Keratinocyte (primary cell): ENCODE measurements at regions not wholly inside any gene's neighbourhood (a gene's known extent, or its start where the extent isn't known, plus 50 kb on each side); places are given as distances from the start of the nearest gene placed in this dataset.

Experiments used
- DNase-seq: peaks from one replicate; pipeline ENCODE4 v3.0.0-alpha.2; 2011; ENCODE audit warnings: low read depth, missing footprints, low spot score
- FAIRE-seq: peaks from 2 replicates; lab custom pipeline; 2011; peaks lifted over from hg19 to GRCh38; lab: Jason Lieb, UNC
- H2AFZ ChIP-seq: 2 replicates; pipeline ENCODE4 v1.6.0; 2012; ENCODE audit warnings: low read length, control low read depth, inconsistent platforms; ENCODE audit not compliant: control insufficient read depth
- H3K27ac ChIP-seq: 2 replicates; pipeline ENCODE4 v1.5.1; 2011; ENCODE audit warnings: low read length; ENCODE audit not compliant: control insufficient read depth, insufficient read depth
- H3K27me3 ChIP-seq: 3 replicates; pipeline ENCODE4 v1.6.0; 2011; ENCODE audit warnings: low read length; ENCODE audit not compliant: control insufficient read depth, insufficient read depth; ENCODE audit errors: extremely low read depth
- H3K36me3 ChIP-seq, 2 experiments: 2 replicates in 1 of 2; 3 replicates in 1 of 2; pipeline ENCODE4 v1.5.1; 2011; ENCODE audit warnings: low read length in 2 of 2, mild to moderate bottlenecking in 1 of 2; ENCODE audit not compliant: control insufficient read depth in 2 of 2, insufficient read depth in 2 of 2; ENCODE audit errors: extremely low read depth in 1 of 2
- H3K4me1 ChIP-seq: 3 replicates; pipeline ENCODE4 v1.5.1; 2011; ENCODE audit warnings: low read length; ENCODE audit not compliant: control insufficient read depth, insufficient read depth; ENCODE audit errors: extremely low read depth
- H3K4me2 ChIP-seq: 3 replicates; pipeline ENCODE4 v1.6.0; 2011; ENCODE audit warnings: low read depth, low read length; ENCODE audit not compliant: control insufficient read depth, insufficient read depth; ENCODE audit errors: extremely low read depth
- H3K4me3 ChIP-seq, 3 experiments: fragments of 200-600 bp in 1 of 3; sonication (generic) in 1 of 3; 2 replicates in 2 of 3; 3 replicates in 1 of 3; pipeline ENCODE4 v1.5.1; 2011 to 2016; ENCODE audit warnings: low read length in 3 of 3, mild to moderate bottlenecking in 3 of 3, control low read depth in 2 of 3, inconsistent platforms in 1 of 3, low read depth in 1 of 3, mixed read lengths in 1 of 3, mixed run types in 1 of 3, moderate library complexity in 1 of 3; ENCODE audit not compliant: control insufficient read depth in 2 of 3, insufficient read depth in 2 of 3; ENCODE audit errors: extremely low read depth in 1 of 3
- H3K79me2 ChIP-seq: 2 replicates; pipeline ENCODE4 v1.6.0; 2012; ENCODE audit warnings: low read length; ENCODE audit not compliant: control insufficient read depth, insufficient read depth
- H3K9ac ChIP-seq: 3 replicates; pipeline ENCODE4 v1.6.0; 2011; ENCODE audit warnings: low read length; ENCODE audit not compliant: control insufficient read depth, insufficient read depth; ENCODE audit errors: extremely low read depth
- H3K9me1 ChIP-seq: 3 replicates; pipeline ENCODE4 v1.6.0; 2011; ENCODE audit warnings: low read length; ENCODE audit not compliant: control insufficient read depth, insufficient read depth; ENCODE audit errors: extremely low read depth
- H3K9me3 ChIP-seq: 2 replicates; pipeline ENCODE4 v1.5.1; 2012; ENCODE audit warnings: low read depth, low read length; ENCODE audit not compliant: control insufficient read depth
- H4K20me1 ChIP-seq: 3 replicates; pipeline ENCODE4 v1.6.0; 2011; ENCODE audit warnings: low read length; ENCODE audit not compliant: control insufficient read depth, insufficient read depth; ENCODE audit errors: extremely low read depth
- EZH2 ChIP-seq: IDR thresholded peaks from one replicate; pipeline ENCODE4 v1.6.1; 2012; ENCODE audit warnings: inconsistent platforms, mild to moderate bottlenecking, low read length, moderate library complexity
- dilution Hi-C: fragments of 300-500 bp; cut with MboI; formaldehyde crosslinking; loops from one replicate; pipeline ENCODE4 v1.7.0; 2020; ENCODE audit warnings: low sequenced_read_pairs; ENCODE audit not compliant: extremely low pct_ligation_motif_present
- TF ChIP-seq, protein P1 (sequence below), 3 experiments: IDR thresholded peaks in 1 of 3; conservative IDR thresholded peaks in 1 of 3; optimal IDR thresholded peaks in 1 of 3; 2 replicates in 2 of 3; 3 replicates in 1 of 3; pipeline versions ENCODE3 to v1.5.1; 2011; ENCODE audit warnings: low read length in 3 of 3, mild to moderate bottlenecking in 3 of 3, moderate library complexity in 2 of 3, control low read depth in 1 of 3, inconsistent platforms in 1 of 3; ENCODE audit not compliant: insufficient read depth in 2 of 3; ENCODE audit errors: extremely low read depth in 1 of 3

DNA sequence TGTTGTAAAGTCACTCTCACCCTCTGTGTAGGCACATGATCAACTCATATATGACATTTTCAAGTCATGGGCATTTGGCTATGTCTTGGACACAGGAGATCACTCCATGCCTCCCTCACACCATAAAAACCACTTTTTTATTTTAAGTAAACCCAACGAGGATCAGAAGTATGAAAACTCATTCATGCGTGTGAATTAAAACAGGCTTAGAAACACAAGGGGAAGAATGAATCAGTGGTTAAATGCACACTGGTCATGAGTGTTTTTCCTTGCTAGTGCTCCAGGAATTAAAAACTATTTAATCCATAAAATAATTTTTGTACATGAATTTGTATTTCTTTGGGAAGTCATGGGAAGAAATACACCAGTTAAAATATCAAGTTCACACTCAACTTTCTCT is 198.4 kb downstream of the GALC start:
- Histone ChIP-seq H4K20me1 (no peaks in the 10 kb centered on the region), H3K4me3 (no peak overlapping the region), H3K9ac (no peak overlapping the region), H3K79me2 (no peaks in the 10 kb centered on the region), H3K27me3 (no peaks in the 10 kb centered on the region), H3K9me1 (no peaks in the 10 kb centered on the region), H3K27ac (no peak overlapping the region), H3K9me3 (no peaks in the 10 kb centered on the region), H3K4me1 (no peaks in the 10 kb centered on the region), H3K36me3 (no peaks in the 10 kb centered on the region), H3K4me2 (no peak overlapping the region), H2AFZ (no peak overlapping the region)
- TF ChIP-seq, protein P1, sequence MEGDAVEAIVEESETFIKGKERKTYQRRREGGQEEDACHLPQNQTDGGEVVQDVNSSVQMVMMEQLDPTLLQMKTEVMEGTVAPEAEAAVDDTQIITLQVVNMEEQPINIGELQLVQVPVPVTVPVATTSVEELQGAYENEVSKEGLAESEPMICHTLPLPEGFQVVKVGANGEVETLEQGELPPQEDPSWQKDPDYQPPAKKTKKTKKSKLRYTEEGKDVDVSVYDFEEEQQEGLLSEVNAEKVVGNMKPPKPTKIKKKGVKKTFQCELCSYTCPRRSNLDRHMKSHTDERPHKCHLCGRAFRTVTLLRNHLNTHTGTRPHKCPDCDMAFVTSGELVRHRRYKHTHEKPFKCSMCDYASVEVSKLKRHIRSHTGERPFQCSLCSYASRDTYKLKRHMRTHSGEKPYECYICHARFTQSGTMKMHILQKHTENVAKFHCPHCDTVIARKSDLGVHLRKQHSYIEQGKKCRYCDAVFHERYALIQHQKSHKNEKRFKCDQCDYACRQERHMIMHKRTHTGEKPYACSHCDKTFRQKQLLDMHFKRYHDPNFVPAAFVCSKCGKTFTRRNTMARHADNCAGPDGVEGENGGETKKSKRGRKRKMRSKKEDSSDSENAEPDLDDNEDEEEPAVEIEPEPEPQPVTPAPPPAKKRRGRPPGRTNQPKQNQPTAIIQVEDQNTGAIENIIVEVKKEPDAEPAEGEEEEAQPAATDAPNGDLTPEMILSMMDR (optimal IDR thresholded peaks at IDR 0.05 in 1 of 3, IDR thresholded peaks at IDR 0.05 in 1 of 3, conservative IDR thresholded peaks at IDR 0.05 in 1 of 3; ENCODE audit: extremely low read depth in 1 of 3, insufficient read depth in 2 of 3, low read length in 3 of 3): no peak
- no peak for TF ChIP-seq EZH2
- dilution Hi-C loops: no loop called here
- no peak for FAIRE-seq
- DNase-seq: no peak

DNA sequence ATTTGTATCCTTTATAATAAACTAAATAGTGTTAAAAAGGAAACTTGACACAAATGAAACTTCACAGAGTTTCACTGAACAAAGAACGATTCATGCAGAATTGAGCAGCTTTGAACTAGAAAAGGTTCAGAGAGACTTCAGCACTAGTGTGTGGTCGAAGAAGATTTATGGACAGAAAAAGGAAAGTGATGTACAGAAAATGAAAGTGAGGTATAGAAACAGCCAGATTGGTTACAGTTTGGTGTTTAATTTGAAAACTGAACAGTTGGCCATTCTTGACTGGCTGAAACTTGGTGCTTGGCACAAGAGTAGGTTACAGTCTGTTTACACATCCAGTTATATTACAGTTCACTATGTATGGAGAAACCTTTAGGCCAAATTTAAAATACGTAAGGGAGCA is 207.1 kb downstream of the GALC start:
- dilution Hi-C loops: no loop called here
- no peaks in the 10 kb centered on the region for H3K27me3 ChIP-seq
- TF ChIP-seq, protein P1 (optimal IDR thresholded peaks at IDR 0.05 in 1 of 3, IDR thresholded peaks at IDR 0.05 in 1 of 3, conservative IDR thresholded peaks at IDR 0.05 in 1 of 3; ENCODE audit: extremely low read depth in 1 of 3, insufficient read depth in 2 of 3, low read length in 3 of 3): no peak
- no peak for TF ChIP-seq EZH2
- H3K4me1 ChIP-seq: no peaks in the 10 kb centered on the region
- H3K9ac ChIP-seq: no peak overlapping the region
- no peak overlapping the region for H2AFZ ChIP-seq
- H3K9me1 ChIP-seq: no peaks in the 10 kb centered on the region
- H3K4me2 ChIP-seq: no peak overlapping the region
- peaks cover 2% of the 10 kb centered on the region for H3K9me3 ChIP-seq
- H4K20me1 ChIP-seq: no peaks in the 10 kb centered on the region
- H3K79me2 ChIP-seq: no peaks in the 10 kb centered on the region
- DNase-seq (no peak), FAIRE-seq (no peak)
- H3K36me3 ChIP-seq: no peaks in the 10 kb centered on the region
- no peak overlapping the region for H3K4me3 ChIP-seq
- no peak overlapping the region for H3K27ac ChIP-seq
